OCI-LY3 (cell line): ENCODE measurements at regions not wholly inside any gene's neighbourhood (a gene's known extent, or its start where the extent isn't known, plus 50 kb on each side); places are given as distances from the start of the nearest gene placed in this dataset.

Experiments used
- H2AFZ ChIP-seq: fragments of 200-600, 300-600 bp; shearing (Covaris generic); 2 replicates; pipeline ENCODE4 v1.6.0; 2014; ENCODE audit warnings: antibody characterized with exemption, low read depth, low read length
- H3K27ac ChIP-seq: fragments of 200-600, 300-600 bp; sonication (generic); 2 replicates; pipeline ENCODE4 v1.5.1; 2014; ENCODE audit warnings: mild to moderate bottlenecking, low read length, moderate library complexity, mixed read lengths
- H3K27me3 ChIP-seq: fragments of 200-600, 300-600 bp; sonication (generic); 2 replicates; pipeline ENCODE4 v1.6.1; 2014; ENCODE audit warnings: low read depth, low read length, mixed read lengths
- H3K36me3 ChIP-seq: fragments of 200-600, 300-600 bp; sonication (generic); replicated peaks from 2 replicates; pipeline ENCODE3; 2014; ENCODE audit warnings: low read depth, low read length, mixed read lengths
- H3K4me1 ChIP-seq: fragments of 300-600, 200-600 bp; sonication (generic); 2 replicates; pipeline ENCODE4 v1.6.1; 2014; ENCODE audit warnings: low read length, mixed read lengths
- H3K4me2 ChIP-seq: fragments of 200-600, 300-600 bp; sonication (generic); 2 replicates; pipeline ENCODE4 v1.6.1; 2014; ENCODE audit warnings: low read length, mixed read lengths
- H3K4me3 ChIP-seq: fragments of 300-600, 200-600 bp; sonication (generic); 2 replicates; pipeline ENCODE4 v1.5.1; 2014; ENCODE audit warnings: antibody characterized with exemption, mild to moderate bottlenecking, low read length, moderate library complexity
- H3K79me2 ChIP-seq: fragments of 300-600, 200-600 bp; shearing (Covaris generic); 2 replicates; pipeline ENCODE4 v1.6.1; 2014; ENCODE audit warnings: mild to moderate bottlenecking, low read length, mixed read lengths
- H3K9ac ChIP-seq: fragments of 300-600, 200-600 bp; shearing (Covaris generic); 2 replicates; pipeline ENCODE4 v1.6.0; 2014; ENCODE audit warnings: mild to moderate bottlenecking, low read length, moderate library complexity
- H3K9me3 ChIP-seq: fragments of 200-600, 300-600 bp; shearing (Covaris generic); 2 replicates; pipeline ENCODE4 v1.6.1; 2014; ENCODE audit warnings: low read length, mixed read lengths; ENCODE audit not compliant: insufficient read depth
- H4K20me1 ChIP-seq: fragments of 200-600, 300-600 bp; sonication (generic); 2 replicates; pipeline ENCODE4 v1.6.1; 2016; ENCODE audit warnings: low read length, mixed read lengths; ENCODE audit not compliant: insufficient read depth
- CTCF ChIP-seq: fragments of 200-600, 300-600 bp; sonication (generic); IDR thresholded peaks from 2 replicates; pipeline ENCODE4 v1.5.1; 2014; ENCODE audit warnings: antibody characterized with exemption, low read length, low read depth
- EZH2phosphoT487 ChIP-seq: fragments of 200-600 bp; shearing (Covaris generic); IDR thresholded peaks from 2 replicates; pipeline ENCODE4 v1.6.1; 2018; ENCODE audit warnings: antibody characterized with exemption, mixed run types, low read depth

DNA sequence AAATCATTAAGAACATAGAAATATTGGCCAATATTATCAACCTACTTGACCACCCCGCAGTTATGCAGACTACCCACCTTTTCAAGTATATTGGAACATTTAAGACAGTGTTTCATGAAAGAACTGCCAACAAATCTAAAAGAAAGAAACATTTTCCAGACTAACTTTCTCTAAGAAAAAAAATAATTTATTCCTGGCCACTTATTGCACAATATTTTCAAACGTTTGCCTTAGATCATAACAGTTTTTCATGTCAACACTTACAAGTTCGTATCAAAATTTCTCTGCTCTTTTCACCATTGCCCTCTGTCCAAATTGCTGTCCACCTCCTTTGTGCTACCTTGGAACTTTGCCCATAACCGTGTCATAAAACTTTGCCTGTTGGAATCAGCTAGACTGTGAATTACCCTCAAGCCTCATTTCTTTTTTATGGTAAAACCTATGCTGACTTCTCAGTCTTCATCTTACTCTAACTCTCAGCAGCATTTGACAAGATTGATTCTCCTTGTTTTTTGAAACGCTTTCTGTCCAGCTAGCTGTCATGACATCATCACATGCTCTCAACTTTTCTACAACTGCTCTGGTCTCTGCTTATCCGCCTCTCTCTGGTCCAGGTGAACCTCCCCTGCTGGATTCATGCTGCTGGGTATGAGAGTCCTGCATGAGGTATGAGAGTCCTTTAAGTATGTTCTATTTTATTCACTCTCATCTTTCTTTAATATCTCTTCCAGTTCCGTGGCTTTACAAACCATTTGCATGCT lies 92.8 kb upstream of the CHRM3 start:
- no peaks in the 10 kb centered on the region for H3K79me2 ChIP-seq
- no peaks in the 10 kb centered on the region for H3K9me3 ChIP-seq
- no peak overlapping the region for H3K4me2 ChIP-seq
- no peaks in the 10 kb centered on the region for H4K20me1 ChIP-seq
- H2AFZ ChIP-seq = no peak overlapping the region
- H3K27me3 ChIP-seq = no peaks in the 10 kb centered on the region
- no peak overlapping the region for H3K27ac ChIP-seq
- peaks cover 9% of the 10 kb centered on the region for H3K4me1 ChIP-seq
- H3K4me3 ChIP-seq = no peak overlapping the region
- no peak overlapping the region for H3K9ac ChIP-seq
- no peaks in the 10 kb centered on the region for H3K36me3 ChIP-seq
- TF ChIP-seq CTCF = no peak
- no peak for TF ChIP-seq EZH2phosphoT487

DNA sequence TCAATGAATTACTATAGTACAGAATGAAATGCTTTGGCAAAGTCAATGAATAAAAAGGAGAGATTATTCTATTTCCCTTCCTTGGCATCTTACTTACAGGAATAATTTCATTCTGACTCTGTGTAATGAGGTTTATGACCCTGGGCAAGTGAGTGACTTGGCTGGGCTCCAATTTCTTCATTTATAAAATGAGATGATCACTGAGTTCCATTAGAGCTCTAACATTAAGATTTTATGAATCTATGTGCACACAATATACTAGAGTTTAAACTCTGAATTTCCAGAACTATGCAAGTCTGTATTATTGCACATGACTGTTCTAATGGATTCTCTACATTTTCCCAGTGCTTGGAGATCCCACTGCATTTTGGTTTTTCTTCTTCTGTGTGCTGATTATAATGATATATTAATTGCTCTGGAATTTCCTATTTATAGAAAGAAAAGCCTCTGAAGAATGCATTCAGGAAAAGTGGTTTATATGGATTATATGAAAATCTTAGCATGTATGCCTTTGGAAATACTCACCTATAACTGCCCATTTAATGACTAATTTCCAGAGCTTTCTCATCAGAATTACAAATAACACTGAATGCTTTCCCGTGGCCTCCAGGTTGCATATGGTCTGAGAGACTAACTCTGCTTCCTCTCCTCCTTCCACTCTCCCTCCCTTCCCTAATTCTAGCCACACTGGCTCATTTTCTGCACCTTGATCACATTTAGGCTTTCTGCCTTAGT lies 97.4 kb upstream of the CHRM3 start:
- Histone ChIP-seq H3K9me3 (no peaks in the 10 kb centered on the region), H3K36me3 (no peaks in the 10 kb centered on the region), H3K4me3 (no peak overlapping the region), H3K27me3 (no peaks in the 10 kb centered on the region), H2AFZ (no peak overlapping the region), H4K20me1 (no peaks in the 10 kb centered on the region), H3K9ac (no peak overlapping the region), H3K4me2 (no peak overlapping the region), H3K27ac (no peak overlapping the region), H3K79me2 (no peaks in the 10 kb centered on the region), H3K4me1 (peaks cover 9% of the 10 kb centered on the region)
- no peak for TF ChIP-seq CTCF
- TF ChIP-seq EZH2phosphoT487 = no peak

DNA sequence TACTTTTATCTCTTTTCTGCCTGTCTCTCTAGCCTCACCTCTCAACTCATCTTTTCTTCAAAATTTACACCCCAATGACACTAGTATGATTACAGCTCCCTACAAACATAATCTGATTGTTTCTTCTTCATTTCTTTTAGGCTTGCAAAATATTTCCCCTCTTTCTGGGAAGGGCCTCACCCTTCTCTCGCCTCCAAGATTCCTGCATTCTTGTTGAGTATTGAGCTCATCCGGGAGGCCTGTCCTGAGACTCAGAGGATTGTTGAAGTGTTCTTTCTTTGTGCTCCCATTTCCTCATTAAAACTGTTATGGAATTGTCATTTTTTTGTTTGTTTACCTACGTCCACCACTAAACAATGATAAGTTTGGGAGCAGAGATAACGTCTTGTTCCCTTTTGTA lies 99.1 kb upstream of the CHRM3 start:
- Histone ChIP-seq H3K4me3 (no peak overlapping the region), H3K36me3 (no peaks in the 10 kb centered on the region), H3K9me3 (no peaks in the 10 kb centered on the region), H3K27ac (no peak overlapping the region), H3K4me2 (no peak overlapping the region), H3K9ac (no peak overlapping the region), H2AFZ (no peak overlapping the region), H4K20me1 (no peaks in the 10 kb centered on the region), H3K4me1 (peaks cover 9% of the 10 kb centered on the region), H3K79me2 (no peaks in the 10 kb centered on the region), H3K27me3 (no peaks in the 10 kb centered on the region)
- no peak for TF ChIP-seq EZH2phosphoT487

- H3K9me3 ChIP-seq = no peaks in the 10 kb centered on the region
- no peak overlapping the region for H2AFZ ChIP-seq
- no peaks in the 10 kb centered on the region for H3K4me1 ChIP-seq
- no peaks in the 10 kb centered on the region for H4K20me1 ChIP-seq
- no peak overlapping the region for H3K27ac ChIP-seq
- TF ChIP-seq EZH2phosphoT487 = no peak
- no peak for TF ChIP-seq CTCF
- no peaks in the 10 kb centered on the region for H3K79me2 ChIP-seq
- H3K4me3 ChIP-seq = no peak overlapping the region
- H3K27me3 ChIP-seq = no peaks in the 10 kb centered on the region
- no peaks in the 10 kb centered on the region for H3K36me3 ChIP-seq
- no peak overlapping the region for H3K9ac ChIP-seq
- no peak overlapping the region for H3K4me2 ChIP-seq
Observed at GRCh38 chr1:239283216-239283615, 103.2 kb upstream of the CHRM3 start.
